ENCODE measurements at regions not wholly inside any gene's neighbourhood (a gene's known extent, or its start where the extent isn't known, plus 50 kb on each side); places are given as distances from the start of the nearest gene placed in this dataset.

GRCh38 chr16:73390936-73391335, 343.0 kb upstream of the ZFHX3 start:
- RAD21 ChIA-PET (ENCODE audit: unreplicated experiment) = no interaction called here
- WGBS (ENCODE audit: insufficient coverage, insufficient replicate concordance, low lambda C conversion rate, missing lambda C conversion rate) = 53% methylated on average over 6 of the region's 6 CpGs
- no TSS peak for BruUV-seq (replicated peaks)
- no peak overlapping the region for H3K4me3 ChIP-seq
- CTCF ChIA-PET = no interaction called here
- no peaks in the 10 kb centered on the region for H3K4me1 ChIP-seq (ENCODE audit: control insufficient read depth, insufficient read depth, low read length)
- no peaks in the 10 kb centered on the region for H3K36me3 ChIP-seq (ENCODE audit: control insufficient read depth in 2 of 2, insufficient read depth in 2 of 2, low read length in 1 of 2)
- DNase-seq (ENCODE audit: low read depth, low spot score) (no peak), FAIRE-seq (no peak), ATAC-seq (no peak)
- no peak overlapping the region for H3K27ac ChIP-seq (ENCODE audit: control insufficient read depth, insufficient read depth)
- no peaks in the 10 kb centered on the region for H3K27me3 ChIP-seq (replicated peaks in 1 of 2; ENCODE audit: control insufficient read depth in 2 of 2, insufficient read depth in 2 of 2, low read length in 1 of 2)
- in situ Hi-C loops (cut with MboI) = no loop called here
- no peaks in the 10 kb centered on the region for H3K9me3 ChIP-seq (replicated peaks; ENCODE audit: control insufficient read depth, insufficient read depth, low read length)
- H3K4me2 ChIP-seq (ENCODE audit: control insufficient read depth, insufficient read depth) = no peak overlapping the region
- no peaks in the 10 kb centered on the region for H3K79me2 ChIP-seq (ENCODE audit: control insufficient read depth, insufficient read depth, low read length)
- no peak overlapping the region for H3K9ac ChIP-seq (ENCODE audit: control insufficient read depth, insufficient read depth, low read length)
- POLR2A ChIA-PET = interaction anchor here (0.7 kb wide), 1 partner anchor 234 kb away, joined by 3 read pairs; no protein-coding TSS in a partner anchor
- intact Hi-C loops (cut with micrococcal nuclease; ENCODE audit: unreplicated experiment) = no loop called here
- no peaks in the 10 kb centered on the region for H4K20me1 ChIP-seq (ENCODE audit: control insufficient read depth, insufficient read depth)
- SMC1A ChIA-PET (ENCODE audit: uncharacterized antibody, unreplicated experiment) = no interaction called here
- H2AFZ ChIP-seq (ENCODE audit: control insufficient read depth, low read depth, low read length) = no peak overlapping the region
- no peak for TF ChIP-seq BMI1 (IDR thresholded peaks at IDR 0.05; ENCODE audit: borderline replicate concordance)
- TF ChIP-seq SIN3A (IDR thresholded peaks at IDR 0.05; ENCODE audit: low read depth, low read length) = no peak
- TF ChIP-seq IRF5 (IDR thresholded peaks at IDR 0.05; ENCODE audit: borderline replicate concordance) = no peak
- no peak for TF ChIP-seq ZBTB4 (CRISPR knock-in tag; IDR thresholded peaks at IDR 0.05)
- no peak for TF ChIP-seq HDAC2 (IDR thresholded peaks at IDR 0.05)
- TF ChIP-seq STAT1 (conservative IDR thresholded peaks at IDR 0.05) = no peak
- TF ChIP-seq ATF3 (IDR thresholded peaks at IDR 0.05; ENCODE audit: borderline replicate concordance, extremely low read depth, low read depth, low read length) = no peak
- TF ChIP-seq SKIL (IDR thresholded peaks at IDR 0.05; ENCODE audit: low read depth, poor library complexity, severe bottlenecking) = no peak
- no peak for TF ChIP-seq HDAC6 (IDR thresholded peaks at IDR 0.05; ENCODE audit: unreplicated experiment)
- TF ChIP-seq RAD21 (IDR thresholded peaks at IDR 0.05; ENCODE audit: insufficient read depth, low read depth, low read length) = no peak
- TF ChIP-seq ZZZ3 (IDR thresholded peaks at IDR 0.05; ENCODE audit: control insufficient read depth, insufficient read length, low read depth) = no peak
- TF ChIP-seq RBBP5 (conservative IDR thresholded peaks at IDR 0.05) = no peak
- no peak for TF ChIP-seq NFIC (IDR thresholded peaks at IDR 0.05; ENCODE audit: low read depth, low read length)
- no peak for TF ChIP-seq MTA2 (IDR thresholded peaks at IDR 0.05; ENCODE audit: low read depth)
- TF ChIP-seq CBX3 (IDR thresholded peaks at IDR 0.05; ENCODE audit: borderline replicate concordance, low read depth) = no peak
- no peak for TF ChIP-seq EZH2 (IDR thresholded peaks at IDR 0.05; ENCODE audit: borderline replicate concordance, control insufficient read depth, low read depth, low read length)
